ENCODE measurements at regions not wholly inside any gene's neighbourhood (a gene's known extent, or its start where the extent isn't known, plus 50 kb on each side); places are given as distances from the start of the nearest gene placed in this dataset.

DNA sequence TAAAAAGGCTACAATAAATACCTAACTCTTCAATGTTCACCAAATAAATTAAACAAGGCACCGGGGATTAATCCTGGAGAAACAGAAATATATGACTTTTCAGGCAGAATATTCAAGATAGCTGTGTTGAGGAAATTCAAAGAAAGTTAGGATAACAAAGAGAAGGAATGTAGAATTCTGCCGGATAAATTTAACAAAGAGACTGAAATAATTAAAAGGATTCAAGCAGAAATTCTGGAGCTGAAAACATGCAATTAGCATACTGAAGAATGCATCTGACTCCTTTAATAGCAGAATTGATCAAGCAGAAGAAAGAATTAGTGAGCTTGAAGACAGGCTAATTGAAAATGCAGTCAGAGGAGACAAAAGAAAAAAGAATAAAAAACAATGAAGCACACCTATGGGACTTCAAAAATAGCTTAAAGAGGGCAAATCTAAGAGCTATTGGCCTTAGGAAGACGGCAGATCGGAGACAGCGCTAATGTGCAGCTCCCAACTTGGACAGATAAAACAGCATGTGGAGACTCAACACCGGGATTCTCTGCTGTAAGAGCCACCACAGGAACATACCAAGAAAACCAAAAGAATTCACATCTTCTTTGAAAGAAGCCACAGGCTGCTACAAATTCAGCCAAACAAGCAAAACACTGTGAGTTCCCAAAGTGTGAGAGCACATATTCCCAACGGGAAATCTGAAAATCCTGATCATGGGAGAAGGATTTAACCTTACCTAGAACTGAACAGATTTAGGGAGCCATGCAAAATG lies 1290.9 kb downstream of the PCDH18 start:
- TF ChIP-seq POLR2A (IDR thresholded peaks at IDR 0.05): no peak
- TF ChIP-seq, protein P1, sequence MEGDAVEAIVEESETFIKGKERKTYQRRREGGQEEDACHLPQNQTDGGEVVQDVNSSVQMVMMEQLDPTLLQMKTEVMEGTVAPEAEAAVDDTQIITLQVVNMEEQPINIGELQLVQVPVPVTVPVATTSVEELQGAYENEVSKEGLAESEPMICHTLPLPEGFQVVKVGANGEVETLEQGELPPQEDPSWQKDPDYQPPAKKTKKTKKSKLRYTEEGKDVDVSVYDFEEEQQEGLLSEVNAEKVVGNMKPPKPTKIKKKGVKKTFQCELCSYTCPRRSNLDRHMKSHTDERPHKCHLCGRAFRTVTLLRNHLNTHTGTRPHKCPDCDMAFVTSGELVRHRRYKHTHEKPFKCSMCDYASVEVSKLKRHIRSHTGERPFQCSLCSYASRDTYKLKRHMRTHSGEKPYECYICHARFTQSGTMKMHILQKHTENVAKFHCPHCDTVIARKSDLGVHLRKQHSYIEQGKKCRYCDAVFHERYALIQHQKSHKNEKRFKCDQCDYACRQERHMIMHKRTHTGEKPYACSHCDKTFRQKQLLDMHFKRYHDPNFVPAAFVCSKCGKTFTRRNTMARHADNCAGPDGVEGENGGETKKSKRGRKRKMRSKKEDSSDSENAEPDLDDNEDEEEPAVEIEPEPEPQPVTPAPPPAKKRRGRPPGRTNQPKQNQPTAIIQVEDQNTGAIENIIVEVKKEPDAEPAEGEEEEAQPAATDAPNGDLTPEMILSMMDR (IDR thresholded peaks at IDR 0.05 in 4 of 5, conservative IDR thresholded peaks at IDR 0.05 in 1 of 5): no peak
- Histone ChIP-seq H3K27ac (no peak overlapping the region), H3K36me3 (no peaks in the 10 kb centered on the region), H3K4me3 (no peak overlapping the region), H3K27me3 (no peaks in the 10 kb centered on the region), H3K4me1 (no peaks in the 10 kb centered on the region), H3K9me3 (no peaks in the 10 kb centered on the region)
- DNase-seq (no peak), ATAC-seq (no peak)
- intact Hi-C loops (cut with DNase I; ENCODE audit: low total_unique reads) (no loop called here), in situ Hi-C loops (cut with MboI; ENCODE audit: low sequenced_read_pairs in 4 of 4) (no loop called here)

DNA sequence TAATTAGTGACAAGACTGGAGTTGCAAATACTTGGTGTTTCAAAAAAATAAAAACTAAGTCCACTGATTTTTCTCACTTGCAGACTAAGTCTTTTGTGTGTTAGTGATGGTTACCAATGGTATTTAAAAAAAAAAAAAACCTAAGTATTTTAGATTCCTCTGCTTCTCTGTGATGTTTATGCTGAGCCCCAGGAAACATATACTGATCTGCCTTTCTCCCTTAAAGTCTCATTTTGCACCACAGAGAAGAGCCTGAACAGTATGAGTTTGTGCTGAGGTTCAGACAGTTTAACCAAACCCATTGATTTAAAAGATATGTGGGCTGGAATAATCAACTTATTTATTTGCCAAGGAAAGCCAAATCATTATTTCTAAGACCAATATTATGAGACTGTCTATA lies 1305.0 kb downstream of the PCDH18 start:
- in situ Hi-C loops (cut with MboI; ENCODE audit: low sequenced_read_pairs in 4 of 4) (no loop called here), intact Hi-C loops (cut with DNase I; ENCODE audit: low total_unique reads) (no loop called here)
- DNase-seq (no peak), ATAC-seq (no peak)
- H3K4me3 ChIP-seq: no peak overlapping the region
- H3K27ac ChIP-seq: no peak overlapping the region
- TF ChIP-seq, protein P1 (IDR thresholded peaks at IDR 0.05 in 4 of 5, conservative IDR thresholded peaks at IDR 0.05 in 1 of 5): no peak
- TF ChIP-seq POLR2A (IDR thresholded peaks at IDR 0.05): no peak
- H3K36me3 ChIP-seq: no peaks in the 10 kb centered on the region
- no peaks in the 10 kb centered on the region for H3K27me3 ChIP-seq
- no peaks in the 10 kb centered on the region for H3K9me3 ChIP-seq
- no peaks in the 10 kb centered on the region for H3K4me1 ChIP-seq

DNA sequence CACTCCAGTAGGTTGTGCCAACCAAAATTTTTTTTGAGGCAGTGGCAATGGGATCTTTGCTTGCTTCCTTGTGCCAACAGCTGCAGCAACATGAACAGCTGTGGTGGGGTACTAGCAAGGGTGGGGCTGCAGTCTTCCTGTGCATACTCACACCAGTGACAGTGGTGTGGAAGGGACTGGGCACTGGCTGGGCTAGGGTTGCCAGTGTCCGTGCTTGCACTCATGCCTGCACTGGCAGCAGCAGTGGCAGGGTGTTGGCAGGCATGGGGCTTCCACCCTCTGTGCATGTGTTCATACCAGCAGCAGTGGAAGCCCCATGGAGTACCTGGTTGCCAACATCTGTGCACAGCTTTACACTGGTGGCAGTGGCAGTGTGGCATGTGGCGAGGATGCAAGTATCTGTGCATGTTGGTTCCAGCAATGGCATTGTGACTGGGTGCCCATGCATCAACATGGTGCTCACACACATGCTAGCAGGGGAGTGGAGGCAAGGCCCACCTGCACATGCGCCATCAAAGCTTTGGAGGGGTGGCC lies 1312.6 kb downstream of the PCDH18 start:
- no peak for DNase-seq
- no peaks in the 10 kb centered on the region for H3K4me1 ChIP-seq
- TF ChIP-seq, protein P1 (IDR thresholded peaks at IDR 0.05 in 4 of 5, conservative IDR thresholded peaks at IDR 0.05 in 1 of 5): no peak
- no peak for TF ChIP-seq POLR2A (IDR thresholded peaks at IDR 0.05)
- intact Hi-C loops (cut with DNase I; ENCODE audit: low total_unique reads): no loop called here
- H3K4me3 ChIP-seq: no peak overlapping the region
- H3K27ac ChIP-seq: no peak overlapping the region
- no peaks in the 10 kb centered on the region for H3K27me3 ChIP-seq
- in situ Hi-C loops (cut with MboI; ENCODE audit: low sequenced_read_pairs in 4 of 4): no loop called here
- no peaks in the 10 kb centered on the region for H3K9me3 ChIP-seq
- H3K36me3 ChIP-seq: no peaks in the 10 kb centered on the region
- no peak for ATAC-seq

DNA sequence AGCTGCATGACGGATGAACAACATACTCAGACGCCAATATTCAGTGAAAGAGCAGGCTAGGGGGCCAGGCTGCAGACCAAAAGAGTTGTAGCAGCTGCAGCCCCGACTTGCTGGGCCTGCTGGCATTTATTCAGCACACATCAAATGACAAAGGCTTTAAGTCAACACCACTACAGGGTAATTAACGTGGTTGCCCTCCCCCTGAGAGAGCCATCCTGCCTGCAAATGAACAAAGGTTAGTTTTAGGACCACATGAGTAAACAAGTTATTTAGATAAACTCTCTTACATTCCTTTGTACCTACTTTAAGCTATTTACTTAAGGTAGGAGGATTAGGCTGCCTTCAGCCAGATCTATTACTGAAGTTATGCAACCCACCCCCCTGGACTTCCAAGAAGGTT lies 1329.1 kb downstream of the PCDH18 start:
- no peak overlapping the region for H3K4me3 ChIP-seq
- no peaks in the 10 kb centered on the region for H3K4me1 ChIP-seq
- in situ Hi-C loops (cut with MboI; ENCODE audit: low sequenced_read_pairs in 4 of 4): no loop called here
- intact Hi-C loops (cut with DNase I; ENCODE audit: low total_unique reads): no loop called here
- no peaks in the 10 kb centered on the region for H3K9me3 ChIP-seq
- H3K27me3 ChIP-seq: no peaks in the 10 kb centered on the region
- ATAC-seq (no peak), DNase-seq (no peak)
- no peaks in the 10 kb centered on the region for H3K36me3 ChIP-seq
- H3K27ac ChIP-seq: no peak overlapping the region
- TF ChIP-seq, protein P1 (IDR thresholded peaks at IDR 0.05 in 4 of 5, conservative IDR thresholded peaks at IDR 0.05 in 1 of 5): no peak
- TF ChIP-seq POLR2A (IDR thresholded peaks at IDR 0.05): no peak
